Fibroblast of lung (primary cell): ENCODE measurements at regions not wholly inside any gene's neighbourhood (a gene's known extent, or its start where the extent isn't known, plus 50 kb on each side); places are given as distances from the start of the nearest gene placed in this dataset.

Source experiments
- DNase-seq, 2 donors: peaks; one replicate each; pipeline versions ENCODE4 v3.0.0 to v3.0.0-alpha.2; 2010; ENCODE audit warnings: low read depth in 2 of 2
- H2AFZ ChIP-seq: 2 replicates; pipeline ENCODE4 v1.5.1; 2012; ENCODE audit warnings: low read length, control low read depth, inconsistent platforms
- H3K27ac ChIP-seq: 2 replicates; pipeline ENCODE4 v1.5.1; 2011; ENCODE audit warnings: low read length, control low read depth; ENCODE audit not compliant: insufficient read depth
- H3K27me3 ChIP-seq: 2 replicates; pipeline ENCODE4 v1.5.1; 2011; ENCODE audit warnings: mild to moderate bottlenecking, low read length; ENCODE audit not compliant: control insufficient read depth, insufficient read depth
- H3K36me3 ChIP-seq: 2 replicates; pipeline ENCODE4 v1.5.1; 2011; ENCODE audit warnings: low read length; ENCODE audit not compliant: control insufficient read depth, insufficient read depth
- H3K4me1 ChIP-seq: 2 replicates; pipeline ENCODE4 v1.5.1; 2011; ENCODE audit warnings: low read length; ENCODE audit not compliant: control insufficient read depth, insufficient read depth; ENCODE audit errors: extremely low read depth
- H3K4me2 ChIP-seq: 2 replicates; pipeline ENCODE4 v1.5.1; 2011; ENCODE audit warnings: low read length, control low read depth; ENCODE audit not compliant: insufficient read depth; ENCODE audit errors: extremely low read depth
- H3K4me3 ChIP-seq, 4 experiments: fragments of 200-600 bp in 1 of 4; sonication (generic) in 1 of 4; replicated peaks in 1 of 4; 2 replicates each; pipeline ENCODE4 v1.5.1; 2011 to 2016; ENCODE audit warnings: low read length in 4 of 4, low read depth in 3 of 4, mild to moderate bottlenecking in 3 of 4, control low read depth in 2 of 4, inconsistent platforms in 1 of 4, mixed read lengths in 1 of 4; ENCODE audit not compliant: insufficient read depth in 1 of 4; ENCODE audit errors: control extremely low read depth in 1 of 4
- H3K79me2 ChIP-seq: 2 replicates; pipeline ENCODE4 v1.5.1; 2012; ENCODE audit warnings: mild to moderate bottlenecking, low read length, inconsistent platforms; ENCODE audit not compliant: control insufficient read depth, insufficient read depth
- H3K9ac ChIP-seq: 2 replicates; pipeline ENCODE4 v1.5.1; 2011; ENCODE audit warnings: mild to moderate bottlenecking, low read length, control low read depth; ENCODE audit not compliant: insufficient read depth
- H3K9me3 ChIP-seq: 2 replicates; pipeline ENCODE4 v1.5.1; 2012; ENCODE audit warnings: low read depth, low read length; ENCODE audit not compliant: control insufficient read depth, insufficient read depth
- H4K20me1 ChIP-seq: 2 replicates; pipeline ENCODE4 v1.5.1; 2011; ENCODE audit warnings: low read length; ENCODE audit not compliant: control insufficient read depth, insufficient read depth; ENCODE audit errors: extremely low read depth
- EZH2 ChIP-seq: IDR thresholded peaks from 2 replicates; pipeline ENCODE4 v1.5.1; 2012; ENCODE audit warnings: low read length, control low read depth, mild to moderate bottlenecking; ENCODE audit errors: missing control alignments
- TF ChIP-seq, protein P1 (sequence below), 2 donors: IDR thresholded peaks in 1 of 2; conservative IDR thresholded peaks in 1 of 2; 1 replicate in 1 of 2; 2 replicates in 1 of 2; pipeline ENCODE4 v1.5.1; 2011 to 2012; ENCODE audit warnings: low read length in 2 of 2, control low read depth in 1 of 2, inconsistent platforms in 1 of 2, low read depth in 1 of 2, mild to moderate bottlenecking in 1 of 2

DNA sequence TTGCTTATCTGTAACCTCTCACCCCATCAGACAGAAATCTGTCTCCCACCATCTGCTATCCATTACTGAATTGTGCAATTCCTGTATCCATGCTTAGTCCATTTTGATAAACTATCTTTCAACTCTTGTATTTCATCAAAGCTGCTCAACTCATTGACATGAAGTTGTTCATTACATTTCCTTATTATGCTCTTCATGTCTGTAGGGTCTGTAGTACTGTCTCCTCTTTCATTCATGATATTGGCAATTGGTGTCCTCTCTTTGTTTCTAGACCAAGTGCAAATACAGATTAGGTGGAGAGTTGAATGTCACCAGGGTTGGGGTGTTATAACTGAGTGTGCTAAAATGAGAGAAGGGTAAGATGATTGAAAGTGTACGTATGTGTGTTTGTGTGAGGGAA lies 69.2 kb upstream of the ADRA2C start:
- Histone ChIP-seq H2AFZ (no peak overlapping the region), H3K9ac (no peak overlapping the region), H3K4me1 (no peaks in the 10 kb centered on the region), H3K4me3 (no peak overlapping the region), H3K4me2 (no peak overlapping the region), H3K27me3 (no peaks in the 10 kb centered on the region), H4K20me1 (no peaks in the 10 kb centered on the region), H3K36me3 (no peaks in the 10 kb centered on the region), H3K27ac (no peak overlapping the region), H3K79me2 (no peaks in the 10 kb centered on the region), H3K9me3 (no peaks in the 10 kb centered on the region)
- no peak for DNase-seq
- TF ChIP-seq, protein P1, sequence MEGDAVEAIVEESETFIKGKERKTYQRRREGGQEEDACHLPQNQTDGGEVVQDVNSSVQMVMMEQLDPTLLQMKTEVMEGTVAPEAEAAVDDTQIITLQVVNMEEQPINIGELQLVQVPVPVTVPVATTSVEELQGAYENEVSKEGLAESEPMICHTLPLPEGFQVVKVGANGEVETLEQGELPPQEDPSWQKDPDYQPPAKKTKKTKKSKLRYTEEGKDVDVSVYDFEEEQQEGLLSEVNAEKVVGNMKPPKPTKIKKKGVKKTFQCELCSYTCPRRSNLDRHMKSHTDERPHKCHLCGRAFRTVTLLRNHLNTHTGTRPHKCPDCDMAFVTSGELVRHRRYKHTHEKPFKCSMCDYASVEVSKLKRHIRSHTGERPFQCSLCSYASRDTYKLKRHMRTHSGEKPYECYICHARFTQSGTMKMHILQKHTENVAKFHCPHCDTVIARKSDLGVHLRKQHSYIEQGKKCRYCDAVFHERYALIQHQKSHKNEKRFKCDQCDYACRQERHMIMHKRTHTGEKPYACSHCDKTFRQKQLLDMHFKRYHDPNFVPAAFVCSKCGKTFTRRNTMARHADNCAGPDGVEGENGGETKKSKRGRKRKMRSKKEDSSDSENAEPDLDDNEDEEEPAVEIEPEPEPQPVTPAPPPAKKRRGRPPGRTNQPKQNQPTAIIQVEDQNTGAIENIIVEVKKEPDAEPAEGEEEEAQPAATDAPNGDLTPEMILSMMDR (conservative IDR thresholded peaks at IDR 0.05 in 1 of 2, IDR thresholded peaks at IDR 0.05 in 1 of 2; ENCODE audit: low read depth in 1 of 2, low read length in 2 of 2): no peak
- TF ChIP-seq EZH2: no peak

DNA sequence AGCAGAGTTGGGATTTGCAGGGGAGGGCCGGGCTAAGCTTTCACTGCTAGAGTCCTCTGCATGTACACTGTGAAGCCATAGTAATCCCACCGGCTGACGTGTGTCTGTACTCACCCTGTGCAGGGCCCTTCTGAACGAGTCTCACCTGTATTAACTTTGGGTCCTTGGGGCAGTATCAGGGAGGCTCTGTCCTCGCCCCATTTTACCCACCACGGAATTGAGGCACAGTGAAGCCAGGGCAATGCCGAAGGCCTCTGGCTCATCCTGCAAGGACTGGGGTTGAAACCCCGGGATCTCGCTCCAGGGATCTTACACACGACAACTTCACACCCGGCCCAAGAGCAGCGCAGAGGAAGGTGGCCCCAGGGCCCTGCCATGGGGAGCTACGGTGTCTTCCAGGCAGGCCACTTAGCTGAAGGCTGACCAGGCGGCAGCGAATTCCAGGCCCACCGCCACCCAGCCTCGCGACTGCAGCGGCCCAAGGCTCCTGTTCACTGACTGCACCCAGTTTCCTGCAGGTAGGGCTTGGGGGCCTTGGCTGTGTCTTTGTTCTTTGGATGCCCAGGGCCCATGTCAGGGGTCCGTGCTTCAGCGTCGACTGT lies 75.5 kb upstream of the ADRA2C start:
- no peaks in the 10 kb centered on the region for H3K4me1 ChIP-seq
- H4K20me1 ChIP-seq: no peaks in the 10 kb centered on the region
- no peak overlapping the region for H3K27ac ChIP-seq
- H2AFZ ChIP-seq: no peak overlapping the region
- no peak for TF ChIP-seq EZH2
- TF ChIP-seq, protein P1 (conservative IDR thresholded peaks at IDR 0.05 in 1 of 2, IDR thresholded peaks at IDR 0.05 in 1 of 2; ENCODE audit: low read depth in 1 of 2, low read length in 2 of 2): no peak
- no peaks in the 10 kb centered on the region for H3K36me3 ChIP-seq
- H3K9ac ChIP-seq: no peak overlapping the region
- no peak overlapping the region for H3K4me2 ChIP-seq
- H3K9me3 ChIP-seq: no peaks in the 10 kb centered on the region
- H3K27me3 ChIP-seq: no peaks in the 10 kb centered on the region
- no peak for DNase-seq
- H3K79me2 ChIP-seq: no peaks in the 10 kb centered on the region
- no peak overlapping the region for H3K4me3 ChIP-seq

DNA sequence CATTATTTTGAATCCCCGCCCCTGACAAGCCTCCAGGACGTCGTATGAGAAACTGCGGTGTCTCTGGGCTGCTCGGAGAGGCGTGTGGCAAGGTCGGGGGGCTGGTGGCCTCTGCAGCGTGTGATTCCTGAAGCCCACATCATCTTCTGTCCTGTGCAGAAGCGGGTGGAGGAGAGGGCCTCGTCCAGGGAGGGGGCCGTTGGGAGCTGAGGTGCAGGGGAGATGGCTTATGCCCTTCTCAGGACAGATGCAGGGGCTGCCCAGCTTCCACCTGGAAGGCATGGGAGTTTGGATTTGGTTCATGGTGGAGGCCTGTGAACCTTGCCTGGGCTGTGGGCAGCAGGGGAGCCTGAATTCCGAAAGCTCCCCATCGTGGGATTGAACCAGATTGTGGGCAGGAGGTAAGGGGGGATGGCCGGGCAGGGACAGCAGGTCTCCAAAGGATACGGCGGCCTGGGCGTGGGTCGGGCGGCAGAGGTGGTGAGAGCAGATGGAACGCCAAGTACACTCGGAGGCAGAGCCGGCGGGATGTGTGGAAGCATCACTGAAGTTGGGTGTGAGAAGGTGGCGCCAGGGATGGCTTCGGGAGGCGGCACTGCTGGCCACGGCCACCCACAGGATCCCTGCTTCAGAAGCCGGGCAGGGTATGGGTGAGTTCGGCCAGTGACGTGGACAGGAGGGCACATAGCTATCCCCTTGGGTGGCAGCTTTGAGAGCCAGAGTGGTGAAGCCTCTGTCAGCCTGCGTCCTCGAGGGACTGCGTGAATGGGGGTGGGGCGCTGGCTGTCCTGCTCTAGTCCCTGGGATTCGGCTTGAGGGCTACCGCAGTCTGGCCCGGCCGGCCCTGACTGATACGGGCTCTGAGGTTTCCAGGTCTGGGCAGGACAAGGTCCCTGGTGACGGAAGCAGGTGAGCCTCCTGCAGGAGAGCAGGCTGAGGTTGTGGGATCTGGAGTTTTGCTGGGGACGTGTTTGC lies 76.3 kb upstream of the ADRA2C start:
- Histone ChIP-seq H3K9me3 (no peaks in the 10 kb centered on the region), H3K27me3 (no peaks in the 10 kb centered on the region), H3K36me3 (no peaks in the 10 kb centered on the region), H3K4me3 (no peak overlapping the region), H3K27ac (no peak overlapping the region), H3K79me2 (no peaks in the 10 kb centered on the region), H3K4me2 (no peak overlapping the region), H3K9ac (no peak overlapping the region), H2AFZ (no peak overlapping the region), H4K20me1 (no peaks in the 10 kb centered on the region), H3K4me1 (no peaks in the 10 kb centered on the region)
- no peak for DNase-seq
- TF ChIP-seq, protein P1 (conservative IDR thresholded peaks at IDR 0.05 in 1 of 2, IDR thresholded peaks at IDR 0.05 in 1 of 2; ENCODE audit: low read depth in 1 of 2, low read length in 2 of 2): no peak
- TF ChIP-seq EZH2: no peak
